ENCODE measurements at regions not wholly inside any gene's neighbourhood (a gene's known extent, or its start where the extent isn't known, plus 50 kb on each side); places are given as distances from the start of the nearest gene placed in this dataset.

- H3K79me1 ChIP-seq (ENCODE audit: low read depth, low read length), result no peaks in the 10 kb centered on the region
- TF ChIP-seq CBX5 (IDR thresholded peaks at IDR 0.05; ENCODE audit: low read depth, low read length) (no peak), KDM4A (IDR thresholded peaks at IDR 0.05; ENCODE audit: low read depth, low read length, severe bottlenecking) (no peak), RAD21 (IDR thresholded peaks at IDR 0.05 in 1 of 2, conservative IDR thresholded peaks at IDR 0.05 in 1 of 2; ENCODE audit: low read depth in 2 of 2, low read length in 2 of 2) (no peak), TCF12 (IDR thresholded peaks at IDR 0.05; ENCODE audit: low read depth, low read length) (no peak), EP300 (IDR thresholded peaks at IDR 0.05; ENCODE audit: borderline replicate concordance in 1 of 2, low read depth in 2 of 2, low read length in 2 of 2) (no peak), RBBP5 (IDR thresholded peaks at IDR 0.05; ENCODE audit: borderline replicate concordance, low read depth, low read length) (no peak), USF2 (IDR thresholded peaks at IDR 0.05; ENCODE audit: low read length) (no peak), CHD2 (IDR thresholded peaks at IDR 0.05; ENCODE audit: low read length) (no peak), CTBP2 (IDR thresholded peaks at IDR 0.05; ENCODE audit: borderline replicate concordance, insufficient read depth, insufficient read length, low read length) (no peak), CEBPB (IDR thresholded peaks at IDR 0.05; ENCODE audit: low read depth, low read length) (no peak), ZNF274 (IDR thresholded peaks at IDR 0.05; ENCODE audit: borderline replicate concordance, extremely low read depth, low read length) (no peak)
Observed at GRCh38 chr21:17903929-17904639, 84.9 kb upstream of the C21orf91 start.

More at GRCh38 chr21:17903929-17904639, 84.9 kb upstream of the C21orf91 start:
- FAIRE-seq, result no peak
- H3K4me3 ChIP-seq (ENCODE audit: extremely low read depth in 1 of 4, insufficient read depth in 2 of 4, low read depth in 3 of 4, low read length in 4 of 4), result no peak overlapping the region
- H3K9ac ChIP-seq (replicated peaks in 1 of 4; ENCODE audit: extremely low read depth in 1 of 4, low read depth in 3 of 4, low read length in 3 of 4), result no peak overlapping the region
- no peak for DNase-seq (ENCODE audit: low read depth in 1 of 2, low spot score in 2 of 2)
- H4K8ac ChIP-seq (ENCODE audit: extremely low read depth, insufficient read depth, low read length), result no peak overlapping the region
- no peaks in the 10 kb centered on the region for H3K23me2 ChIP-seq (ENCODE audit: low read depth, low read length)
- H2BK20ac ChIP-seq (ENCODE audit: low read length), result peak overlapping the region; percentile 72; the same call in 1 of the 2 replicates
- ChIA-PET CTCF (ENCODE audit: partially characterized antibody) (interaction anchor here (1.0 to 2.9 kb wide), 10 partner anchors 11 to 225 kb away, joined by 3 to 24 read pairs (median 4); no protein-coding TSS in a partner anchor), POLR2A (ENCODE audit: partially characterized antibody) (no interaction called here)
- H2BK120ac ChIP-seq (replicated peaks; ENCODE audit: low read depth, low read length), result no peak overlapping the region
- H3K14ac ChIP-seq (ENCODE audit: insufficient read length), result no peak overlapping the region
- no peak overlapping the region for H2BK12ac ChIP-seq (ENCODE audit: low read depth, low read length)
- no peak overlapping the region for H4K91ac ChIP-seq (replicated peaks; ENCODE audit: insufficient read length, low read length)
- no peaks in the 10 kb centered on the region for H3K27me3 ChIP-seq (replicated peaks in 1 of 4; ENCODE audit: control insufficient read depth in 3 of 4, extremely low read depth in 1 of 4, insufficient read depth in 3 of 4, low read length in 3 of 4)
- H2BK5ac ChIP-seq (ENCODE audit: low read depth, low read length), result no peak overlapping the region
- H3K56ac ChIP-seq (replicated peaks; ENCODE audit: insufficient read length, low read depth, low read length), result no peak overlapping the region
- no peaks in the 10 kb centered on the region for H3K79me2 ChIP-seq (ENCODE audit: control insufficient read depth in 1 of 2, insufficient read depth in 2 of 2, low read length in 2 of 2)
- 0 out of 2 replicates have a peak overlapping the region, but pooled peaks have one; percentile 6 for H3K18ac ChIP-seq (ENCODE audit: extremely low read depth, low read length)
- no peak overlapping the region for H3K27ac ChIP-seq (ENCODE audit: low read depth, low read length)
- no peak overlapping the region for H3K23ac ChIP-seq (ENCODE audit: insufficient read length)
- no peaks in the 10 kb centered on the region for H4K20me1 ChIP-seq (replicated peaks in 1 of 2; ENCODE audit: control insufficient read depth in 1 of 2, insufficient read depth in 2 of 2, low read length in 2 of 2)
- no peak overlapping the region for H2BK15ac ChIP-seq (ENCODE audit: low read length)
- H2AFZ ChIP-seq (ENCODE audit: low read length), result no peak overlapping the region
- peaks cover 0 to 3% of the 10 kb centered on the region in 2 experiments; a peak in 1 of 4 replicates for H3K9me3 ChIP-seq (ENCODE audit: insufficient read depth in 2 of 2, low read depth in 1 of 2, low read length in 1 of 2)
- peaks cover 0 to 4% (median 2%) of the 10 kb centered on the region in 4 experiments; a peak in 3 of 7 replicates for H3K4me1 ChIP-seq (replicated peaks in 1 of 4; ENCODE audit: control insufficient read depth in 3 of 4, insufficient read depth in 4 of 4, low read length in 3 of 4)
- no peak overlapping the region for H2AK5ac ChIP-seq (ENCODE audit: low read depth, low read length)
- WGBS, 2 experiments (ENCODE audit: extremely low coverage in 1 of 2, insufficient coverage in 1 of 2, insufficient read length in 1 of 2, insufficient replicate concordance in 2 of 2, low coverage in 1 of 2, low lambda C conversion rate in 2 of 2, missing lambda C conversion rate in 1 of 2), result 90% methylated on average over 10 of the region's 10 CpGs; no CpG with 5 or more reads in 1 of the 2 experiments
- H3K4me2 ChIP-seq (ENCODE audit: insufficient read depth in 1 of 2, low read depth in 2 of 2, low read length in 2 of 2), result no peak overlapping the region
- H3K4ac ChIP-seq (replicated peaks; ENCODE audit: insufficient read length, low read depth, low read length), result no peak overlapping the region
- no peak overlapping the region for H4K5ac ChIP-seq (ENCODE audit: insufficient read length, low read depth, low read length)
- no peaks in the 10 kb centered on the region; a peak in 1 of 8 replicates for H3K36me3 ChIP-seq (ENCODE audit: control insufficient read depth in 2 of 4, insufficient read depth in 4 of 4, low read length in 3 of 4)
